GM23338 (cell line): ENCODE measurements at regions not wholly inside any gene's neighbourhood (a gene's known extent, or its start where the extent isn't known, plus 50 kb on each side); places are given as distances from the start of the nearest gene placed in this dataset.

Source experiments
- ETS1 ChIP-seq: IDR thresholded peaks from 2 replicates; pipeline ENCODE4 v1.6.1; 2016; ENCODE audit warnings: antibody characterized with exemption
- EZH2 ChIP-seq: fragments of 200-600 bp; sonication (generic); IDR thresholded peaks from one replicate; pipeline ENCODE4 v1.8.0; 2017; ENCODE audit warnings: antibody characterized with exemption, mild to moderate bottlenecking, low read depth; ENCODE audit not compliant: unreplicated experiment
- EZH2phosphoT487 ChIP-seq: fragments of 200-600 bp; sonication (generic); IDR thresholded peaks from one replicate; pipeline ENCODE4 v1.8.1; 2018; ENCODE audit warnings: antibody characterized with exemption; ENCODE audit not compliant: unreplicated experiment
- JUNB ChIP-seq: IDR thresholded peaks from one replicate; pipeline ENCODE4 v1.6.1; 2016; ENCODE audit warnings: antibody characterized with exemption; ENCODE audit not compliant: unreplicated experiment
- NANOG ChIP-seq: IDR thresholded peaks from 2 replicates; pipeline ENCODE4 v1.6.1; 2016; ENCODE audit warnings: antibody characterized with exemption, borderline replicate concordance
- POLR2AphosphoS5 ChIP-seq: IDR thresholded peaks from 2 replicates; pipeline ENCODE4 v1.6.1; 2016; ENCODE audit warnings: antibody characterized with exemption, low read depth
- STAT1 ChIP-seq: IDR thresholded peaks from one replicate; pipeline ENCODE4 v1.6.1; 2016; ENCODE audit warnings: antibody characterized with exemption; ENCODE audit not compliant: unreplicated experiment
- ZNF114 ChIP-seq: fragments of 250-450 bp; sonication (Bioruptor Pico); IDR thresholded peaks from 2 replicates; pipeline ENCODE4 v1.5.0; 2020; ENCODE audit warnings: mild to moderate bottlenecking, moderate library complexity
- ZNF331 ChIP-seq: fragments of 250-450 bp; sonication (Bioruptor Pico); IDR thresholded peaks from 2 replicates; pipeline ENCODE4 v1.5.0; 2020; ENCODE audit warnings: low read depth, mild to moderate bottlenecking, moderate library complexity
- TF ChIP-seq, protein P1 (sequence below): fragments of 250-450 bp; sonication (Bioruptor Pico); IDR thresholded peaks from 2 replicates; pipeline ENCODE4 v1.5.0; 2020; ENCODE audit warnings: mild to moderate bottlenecking, moderate library complexity
- TF ChIP-seq, protein P2 (sequence below): IDR thresholded peaks from one replicate; pipeline ENCODE4 v1.6.1; 2018; ENCODE audit warnings: antibody characterized with exemption; ENCODE audit not compliant: unreplicated experiment

GRCh38 chr3:28104896-28105534, 136.4 kb upstream of the CMC1 start (continued):
- TF ChIP-seq, protein P1, sequence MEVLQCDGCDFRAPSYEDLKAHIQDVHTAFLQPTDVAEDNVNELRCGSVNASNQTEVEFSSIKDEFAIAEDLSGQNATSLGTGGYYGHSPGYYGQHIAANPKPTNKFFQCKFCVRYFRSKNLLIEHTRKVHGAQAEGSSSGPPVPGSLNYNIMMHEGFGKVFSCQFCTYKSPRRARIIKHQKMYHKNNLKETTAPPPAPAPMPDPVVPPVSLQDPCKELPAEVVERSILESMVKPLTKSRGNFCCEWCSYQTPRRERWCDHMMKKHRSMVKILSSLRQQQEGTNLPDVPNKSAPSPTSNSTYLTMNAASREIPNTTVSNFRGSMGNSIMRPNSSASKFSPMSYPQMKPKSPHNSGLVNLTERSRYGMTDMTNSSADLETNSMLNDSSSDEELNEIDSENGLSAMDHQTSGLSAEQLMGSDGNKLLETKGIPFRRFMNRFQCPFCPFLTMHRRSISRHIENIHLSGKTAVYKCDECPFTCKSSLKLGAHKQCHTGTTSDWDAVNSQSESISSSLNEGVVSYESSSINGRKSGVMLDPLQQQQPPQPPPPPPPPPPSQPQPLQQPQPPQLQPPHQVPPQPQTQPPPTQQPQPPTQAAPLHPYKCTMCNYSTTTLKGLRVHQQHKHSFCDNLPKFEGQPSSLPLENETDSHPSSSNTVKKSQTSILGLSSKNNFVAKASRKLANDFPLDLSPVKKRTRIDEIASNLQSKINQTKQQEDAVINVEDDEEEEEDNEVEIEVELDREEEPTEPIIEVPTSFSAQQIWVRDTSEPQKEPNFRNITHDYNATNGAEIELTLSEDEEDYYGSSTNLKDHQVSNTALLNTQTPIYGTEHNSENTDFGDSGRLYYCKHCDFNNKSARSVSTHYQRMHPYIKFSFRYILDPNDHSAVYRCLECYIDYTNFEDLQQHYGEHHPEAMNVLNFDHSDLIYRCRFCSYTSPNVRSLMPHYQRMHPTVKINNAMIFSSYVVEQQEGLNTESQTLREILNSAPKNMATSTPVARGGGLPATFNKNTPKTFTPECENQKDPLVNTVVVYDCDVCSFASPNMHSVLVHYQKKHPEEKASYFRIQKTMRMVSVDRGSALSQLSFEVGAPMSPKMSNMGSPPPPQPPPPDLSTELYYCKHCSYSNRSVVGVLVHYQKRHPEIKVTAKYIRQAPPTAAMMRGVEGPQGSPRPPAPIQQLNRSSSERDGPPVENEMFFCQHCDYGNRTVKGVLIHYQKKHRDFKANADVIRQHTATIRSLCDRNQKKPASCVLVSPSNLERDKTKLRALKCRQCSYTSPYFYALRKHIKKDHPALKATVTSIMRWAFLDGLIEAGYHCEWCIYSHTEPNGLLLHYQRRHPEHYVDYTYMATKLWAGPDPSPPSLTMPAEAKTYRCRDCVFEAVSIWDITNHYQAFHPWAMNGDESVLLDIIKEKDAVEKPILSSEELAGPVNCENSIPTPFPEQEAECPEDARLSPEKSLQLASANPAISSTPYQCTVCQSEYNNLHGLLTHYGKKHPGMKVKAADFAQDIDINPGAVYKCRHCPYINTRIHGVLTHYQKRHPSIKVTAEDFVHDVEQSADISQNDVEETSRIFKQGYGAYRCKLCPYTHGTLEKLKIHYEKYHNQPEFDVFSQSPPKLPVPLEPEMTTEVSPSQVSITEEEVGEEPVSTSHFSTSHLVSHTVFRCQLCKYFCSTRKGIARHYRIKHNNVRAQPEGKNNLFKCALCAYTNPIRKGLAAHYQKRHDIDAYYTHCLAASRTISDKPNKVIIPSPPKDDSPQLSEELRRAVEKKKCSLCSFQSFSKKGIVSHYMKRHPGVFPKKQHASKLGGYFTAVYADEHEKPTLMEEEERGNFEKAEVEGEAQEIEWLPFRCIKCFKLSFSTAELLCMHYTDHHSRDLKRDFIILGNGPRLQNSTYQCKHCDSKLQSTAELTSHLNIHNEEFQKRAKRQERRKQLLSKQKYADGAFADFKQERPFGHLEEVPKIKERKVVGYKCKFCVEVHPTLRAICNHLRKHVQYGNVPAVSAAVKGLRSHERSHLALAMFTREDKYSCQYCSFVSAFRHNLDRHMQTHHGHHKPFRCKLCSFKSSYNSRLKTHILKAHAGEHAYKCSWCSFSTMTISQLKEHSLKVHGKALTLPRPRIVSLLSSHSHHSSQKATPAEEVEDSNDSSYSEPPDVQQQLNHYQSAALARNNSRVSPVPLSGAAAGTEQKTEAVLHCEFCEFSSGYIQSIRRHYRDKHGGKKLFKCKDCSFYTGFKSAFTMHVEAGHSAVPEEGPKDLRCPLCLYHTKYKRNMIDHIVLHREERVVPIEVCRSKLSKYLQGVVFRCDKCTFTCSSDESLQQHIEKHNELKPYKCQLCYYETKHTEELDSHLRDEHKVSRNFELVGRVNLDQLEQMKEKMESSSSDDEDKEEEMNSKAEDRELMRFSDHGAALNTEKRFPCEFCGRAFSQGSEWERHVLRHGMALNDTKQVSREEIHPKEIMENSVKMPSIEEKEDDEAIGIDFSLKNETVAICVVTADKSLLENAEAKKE (CRISPR knock-in tag), result no peak
- TF ChIP-seq ETS1 (no peak), EZH2phosphoT487 (no peak), NANOG (no peak), POLR2AphosphoS5 (no peak), ZNF331 (CRISPR knock-in tag) (no peak), JUNB (no peak), STAT1 (no peak), ZNF114 (no peak), EZH2 (no peak)
- TF ChIP-seq, protein P2, sequence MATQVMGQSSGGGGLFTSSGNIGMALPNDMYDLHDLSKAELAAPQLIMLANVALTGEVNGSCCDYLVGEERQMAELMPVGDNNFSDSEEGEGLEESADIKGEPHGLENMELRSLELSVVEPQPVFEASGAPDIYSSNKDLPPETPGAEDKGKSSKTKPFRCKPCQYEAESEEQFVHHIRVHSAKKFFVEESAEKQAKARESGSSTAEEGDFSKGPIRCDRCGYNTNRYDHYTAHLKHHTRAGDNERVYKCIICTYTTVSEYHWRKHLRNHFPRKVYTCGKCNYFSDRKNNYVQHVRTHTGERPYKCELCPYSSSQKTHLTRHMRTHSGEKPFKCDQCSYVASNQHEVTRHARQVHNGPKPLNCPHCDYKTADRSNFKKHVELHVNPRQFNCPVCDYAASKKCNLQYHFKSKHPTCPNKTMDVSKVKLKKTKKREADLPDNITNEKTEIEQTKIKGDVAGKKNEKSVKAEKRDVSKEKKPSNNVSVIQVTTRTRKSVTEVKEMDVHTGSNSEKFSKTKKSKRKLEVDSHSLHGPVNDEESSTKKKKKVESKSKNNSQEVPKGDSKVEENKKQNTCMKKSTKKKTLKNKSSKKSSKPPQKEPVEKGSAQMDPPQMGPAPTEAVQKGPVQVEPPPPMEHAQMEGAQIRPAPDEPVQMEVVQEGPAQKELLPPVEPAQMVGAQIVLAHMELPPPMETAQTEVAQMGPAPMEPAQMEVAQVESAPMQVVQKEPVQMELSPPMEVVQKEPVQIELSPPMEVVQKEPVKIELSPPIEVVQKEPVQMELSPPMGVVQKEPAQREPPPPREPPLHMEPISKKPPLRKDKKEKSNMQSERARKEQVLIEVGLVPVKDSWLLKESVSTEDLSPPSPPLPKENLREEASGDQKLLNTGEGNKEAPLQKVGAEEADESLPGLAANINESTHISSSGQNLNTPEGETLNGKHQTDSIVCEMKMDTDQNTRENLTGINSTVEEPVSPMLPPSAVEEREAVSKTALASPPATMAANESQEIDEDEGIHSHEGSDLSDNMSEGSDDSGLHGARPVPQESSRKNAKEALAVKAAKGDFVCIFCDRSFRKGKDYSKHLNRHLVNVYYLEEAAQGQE, result no peak
